Brain microvascular endothelial cell (primary cell): ENCODE measurements at regions not wholly inside any gene's neighbourhood (a gene's known extent, or its start where the extent isn't known, plus 50 kb on each side); places are given as distances from the start of the nearest gene placed in this dataset.
A peak's percentile ranks its signal among the peaks of the same experiment; 100 is the strongest.

Experiments used
- DNase-seq: peaks from one replicate; pipeline ENCODE4 v3.0.0-alpha.2; 2020
- H3K27ac ChIP-seq: fragments of 250-450 bp; sonication (Bioruptor Pico); 2 replicates; pipeline ENCODE4 v1.5.1; 2020; ENCODE audit warnings: mild to moderate bottlenecking, moderate library complexity
- H3K27me3 ChIP-seq: fragments of 250-450 bp; sonication (Bioruptor Pico); replicated peaks from 2 replicates; pipeline ENCODE4 v1.5.1; 2020; ENCODE audit warnings: mild to moderate bottlenecking
- H3K36me3 ChIP-seq: fragments of 250-450 bp; sonication (Bioruptor Pico); replicated peaks from 2 replicates; pipeline ENCODE4 v1.5.1; 2020; ENCODE audit warnings: mild to moderate bottlenecking
- H3K4me3 ChIP-seq: 2 replicates; pipeline ENCODE4 v1.5.1; 2011; ENCODE audit warnings: low read depth, mild to moderate bottlenecking, control low read depth, low read length, moderate library complexity
- in situ Hi-C: cut with HindIII; loops from 2 replicates; pipeline ENCODE4 v1.10.0; 2017; ENCODE audit warnings: low sequenced_read_pairs, low pct_ligation_motif_present
- TF ChIP-seq, protein P1 (sequence below): IDR thresholded peaks from 2 replicates; pipeline ENCODE4 v1.5.1; 2011; ENCODE audit warnings: low read depth, mild to moderate bottlenecking, moderate library complexity, low read length, control low read depth, inconsistent platforms; ENCODE audit errors: missing control alignments

DNA sequence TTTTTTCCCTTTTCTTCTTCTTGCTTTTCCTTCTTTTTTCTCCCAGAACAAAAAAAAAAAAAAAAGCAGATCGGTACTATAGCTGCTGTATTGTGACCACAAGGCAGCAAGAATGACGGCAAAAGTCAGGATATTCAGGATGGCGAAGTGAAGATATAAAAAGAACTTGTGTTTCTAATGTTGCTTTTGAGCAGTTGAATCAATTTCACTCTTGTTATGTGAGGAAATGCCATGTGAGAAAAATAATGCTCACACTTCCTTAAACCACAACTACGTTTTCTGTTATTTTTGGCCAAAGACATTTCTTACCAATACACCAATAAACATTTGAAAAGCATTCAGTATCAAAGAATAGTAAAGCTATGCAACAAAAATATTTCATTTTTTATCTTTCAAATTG is 510.5 kb downstream of the HACE1 start:
- TF ChIP-seq, protein P1, sequence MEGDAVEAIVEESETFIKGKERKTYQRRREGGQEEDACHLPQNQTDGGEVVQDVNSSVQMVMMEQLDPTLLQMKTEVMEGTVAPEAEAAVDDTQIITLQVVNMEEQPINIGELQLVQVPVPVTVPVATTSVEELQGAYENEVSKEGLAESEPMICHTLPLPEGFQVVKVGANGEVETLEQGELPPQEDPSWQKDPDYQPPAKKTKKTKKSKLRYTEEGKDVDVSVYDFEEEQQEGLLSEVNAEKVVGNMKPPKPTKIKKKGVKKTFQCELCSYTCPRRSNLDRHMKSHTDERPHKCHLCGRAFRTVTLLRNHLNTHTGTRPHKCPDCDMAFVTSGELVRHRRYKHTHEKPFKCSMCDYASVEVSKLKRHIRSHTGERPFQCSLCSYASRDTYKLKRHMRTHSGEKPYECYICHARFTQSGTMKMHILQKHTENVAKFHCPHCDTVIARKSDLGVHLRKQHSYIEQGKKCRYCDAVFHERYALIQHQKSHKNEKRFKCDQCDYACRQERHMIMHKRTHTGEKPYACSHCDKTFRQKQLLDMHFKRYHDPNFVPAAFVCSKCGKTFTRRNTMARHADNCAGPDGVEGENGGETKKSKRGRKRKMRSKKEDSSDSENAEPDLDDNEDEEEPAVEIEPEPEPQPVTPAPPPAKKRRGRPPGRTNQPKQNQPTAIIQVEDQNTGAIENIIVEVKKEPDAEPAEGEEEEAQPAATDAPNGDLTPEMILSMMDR, result no peak
- Histone ChIP-seq H3K27ac (no peak overlapping the region), H3K27me3 (no peaks in the 10 kb centered on the region), H3K4me3 (no peak overlapping the region), H3K36me3 (no peaks in the 10 kb centered on the region)
- DNase-seq, result no peak
- in situ Hi-C loops, result no loop called here

DNA sequence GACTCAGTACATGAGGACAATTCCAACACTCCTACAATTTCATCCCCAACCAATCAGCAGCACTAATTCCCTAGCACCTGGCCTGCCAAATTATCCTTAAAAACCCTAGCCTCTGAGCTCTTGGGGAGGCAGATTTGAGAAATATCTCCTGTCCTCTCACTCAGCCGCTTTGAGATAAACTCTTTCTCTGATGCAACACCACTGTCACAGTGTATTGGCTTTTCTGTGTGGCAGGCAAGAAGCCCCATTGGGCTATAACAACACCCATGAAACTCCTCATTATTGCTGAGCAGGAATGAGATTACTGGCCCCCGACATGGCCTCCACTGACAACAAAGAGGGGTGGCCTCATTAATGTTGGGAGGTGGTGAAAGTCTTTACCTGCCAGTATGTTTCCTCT is 515.5 kb downstream of the HACE1 start:
- Histone ChIP-seq H3K27me3 (no peaks in the 10 kb centered on the region), H3K36me3 (no peaks in the 10 kb centered on the region), H3K4me3 (no peak overlapping the region), H3K27ac (no peak overlapping the region)
- in situ Hi-C loops, result no loop called here
- TF ChIP-seq, protein P1, result no peak
- DNase-seq, result no peak

DNA sequence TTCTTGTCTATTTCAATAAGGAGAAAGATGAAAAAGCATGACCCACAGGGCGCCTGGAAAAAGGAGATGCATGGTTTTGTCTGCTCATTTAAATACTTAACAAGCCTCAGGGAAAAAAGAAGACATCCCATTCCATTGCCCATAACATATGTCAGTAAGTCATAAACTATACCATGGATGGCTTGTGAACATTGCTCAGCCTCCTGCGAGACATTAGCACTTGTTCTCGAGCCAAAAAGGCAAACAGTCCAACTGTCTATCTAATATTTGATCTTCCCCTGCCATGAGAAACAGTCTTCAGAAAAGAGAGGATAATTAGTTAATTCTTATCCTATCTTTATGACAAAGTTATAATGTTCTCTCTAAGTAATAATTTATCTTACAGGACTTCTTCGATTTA is 527.4 kb downstream of the HACE1 start:
- H3K36me3 ChIP-seq, result no peaks in the 10 kb centered on the region
- no peak overlapping the region for H3K27ac ChIP-seq
- H3K4me3 ChIP-seq, result no peak overlapping the region
- H3K27me3 ChIP-seq, result no peaks in the 10 kb centered on the region
- in situ Hi-C loops, result no loop called here
- DNase-seq, result no peak
- TF ChIP-seq, protein P1, result no peak

DNA sequence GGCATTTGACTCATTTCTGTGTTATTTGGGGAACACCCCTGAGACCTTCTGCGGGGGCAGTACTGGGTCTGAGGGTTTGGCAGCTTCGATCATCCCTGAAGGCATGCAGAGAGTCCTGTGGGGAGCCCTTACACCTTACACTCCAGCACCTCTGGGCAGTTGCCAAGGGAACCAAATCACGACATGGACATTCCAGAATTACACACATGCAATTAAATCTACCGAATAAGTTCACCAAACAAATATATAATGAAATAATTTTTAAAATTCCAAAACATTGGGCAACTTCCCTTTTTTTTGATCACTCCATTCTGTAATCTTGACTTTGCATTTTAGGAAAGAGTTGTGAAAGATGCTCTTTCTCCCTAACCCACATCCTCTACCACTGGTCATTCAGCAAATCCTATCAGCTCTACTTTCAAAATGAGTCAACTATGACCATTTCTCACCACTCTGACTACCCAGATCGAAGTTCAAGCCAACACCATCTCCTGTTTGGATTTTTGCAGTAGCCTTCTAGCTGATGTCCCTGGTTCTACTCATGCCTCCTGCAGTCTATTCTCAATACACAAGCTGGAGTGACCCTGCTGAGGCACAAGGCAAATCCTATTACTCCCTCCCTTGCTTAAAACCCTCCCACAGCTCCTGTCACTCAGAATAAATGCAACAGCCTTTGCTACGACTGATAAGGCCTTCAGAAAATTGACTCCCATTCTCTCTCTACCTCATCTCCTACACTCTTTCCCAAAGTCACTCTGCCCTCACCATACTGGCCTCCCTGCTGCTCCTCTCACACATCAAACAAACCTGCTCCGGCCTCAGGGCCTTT is 533.3 kb downstream of the HACE1 start:
- DNase-seq, result peak; percentile 39
- Histone ChIP-seq H3K36me3 (no peaks in the 10 kb centered on the region), H3K4me3 (no peak overlapping the region), H3K27me3 (no peaks in the 10 kb centered on the region), H3K27ac (no peak overlapping the region)
- TF ChIP-seq, protein P1, result no peak
- in situ Hi-C loops, result no loop called here

DNA sequence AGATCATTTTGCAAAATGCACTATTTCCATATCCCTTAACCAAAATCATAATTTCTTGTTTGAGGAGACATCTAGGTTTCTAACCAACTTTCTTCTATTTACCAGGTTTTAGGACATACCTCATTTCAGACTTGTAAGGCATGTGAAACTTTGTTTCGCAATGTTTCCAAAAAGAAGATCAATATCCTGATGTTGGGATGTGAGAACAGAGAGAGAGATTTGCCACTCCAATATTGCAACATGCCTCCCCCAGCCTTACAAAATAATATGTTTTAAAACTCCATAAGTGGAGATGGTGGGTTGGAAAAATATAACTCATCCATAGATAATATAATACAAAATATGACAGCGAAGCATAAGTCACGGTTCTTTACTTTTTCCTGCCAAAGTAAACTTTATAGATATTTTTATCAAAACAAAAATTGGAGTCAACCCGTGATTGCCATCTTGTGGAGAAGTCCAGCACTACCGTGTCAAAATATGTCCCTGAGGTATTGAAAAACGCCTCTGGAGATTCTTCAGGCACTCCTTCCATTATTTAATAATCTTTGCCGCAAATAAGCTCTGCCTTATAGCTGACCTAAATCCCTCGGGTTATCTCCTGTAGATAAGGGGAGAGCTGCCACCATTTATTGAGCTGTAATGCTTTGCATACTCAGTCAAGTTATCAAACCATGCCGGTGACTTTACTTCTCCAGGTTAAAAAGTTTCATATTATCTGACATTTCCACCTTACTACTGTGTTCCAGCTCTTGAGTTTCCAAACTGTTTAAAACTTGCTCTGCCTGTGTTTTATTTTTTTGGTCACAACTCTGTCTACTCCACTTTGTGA is 534.2 kb downstream of the HACE1 start:
- Histone ChIP-seq H3K4me3 (no peak overlapping the region), H3K36me3 (no peaks in the 10 kb centered on the region), H3K27me3 (no peaks in the 10 kb centered on the region), H3K27ac (no peak overlapping the region)
- TF ChIP-seq, protein P1, result peak; percentile 65
- in situ Hi-C loops, result no loop called here
- DNase-seq, result peak; percentile 54
